ENCODE measurements at regions not wholly inside any gene's neighbourhood (a gene's known extent, or its start where the extent isn't known, plus 50 kb on each side); places are given as distances from the start of the nearest gene placed in this dataset.

DNA sequence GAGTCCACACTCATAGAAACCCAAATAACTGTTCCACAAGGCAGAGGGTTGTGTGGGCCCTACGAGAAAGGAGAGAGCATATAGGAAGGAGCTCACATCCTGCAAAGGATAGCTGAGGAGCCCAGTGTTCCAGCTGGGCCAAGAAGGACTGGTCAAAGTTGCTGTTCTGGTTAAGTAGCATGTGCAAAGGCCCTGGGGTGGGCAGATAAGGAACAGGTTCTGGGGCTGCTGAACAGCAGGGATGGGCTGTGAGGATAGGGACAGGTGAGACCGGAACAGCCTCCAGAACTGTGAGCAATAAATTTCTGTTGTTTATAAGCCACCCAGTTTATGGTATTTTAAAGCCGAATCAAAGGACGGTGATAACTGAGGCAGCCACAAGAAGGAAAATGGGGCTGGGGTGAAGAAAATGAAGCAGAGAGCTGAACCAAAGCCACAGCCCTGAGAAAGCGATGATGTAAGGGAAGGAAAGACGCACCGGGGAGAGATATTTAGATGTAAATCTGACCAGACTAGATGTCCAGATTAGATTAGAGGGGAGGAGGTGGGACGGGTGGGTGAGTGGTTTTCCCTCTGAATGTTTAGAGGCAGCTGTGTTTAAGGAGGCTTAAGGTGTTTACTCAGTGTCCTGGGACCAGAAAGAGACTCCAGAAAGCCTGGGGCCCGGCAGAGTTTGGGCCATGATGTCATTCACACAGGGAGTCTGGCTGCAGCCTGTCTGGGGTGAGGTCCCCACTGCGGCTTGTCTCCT, 180.8 kb upstream of the BCOR start:
- H3K27me3 ChIP-seq (ENCODE audit: insufficient read depth, poor library complexity, severe bottlenecking) = no peaks in the 10 kb centered on the region
- no peak overlapping the region for H3K4me3 ChIP-seq (replicated peaks; ENCODE audit: insufficient read depth, low read length)
- H3K27ac ChIP-seq (replicated peaks) = no peak overlapping the region
- DNase-seq (ENCODE audit: low read depth in 1 of 2, low spot score in 1 of 2) = no peak
- TF ChIP-seq, protein P1, sequence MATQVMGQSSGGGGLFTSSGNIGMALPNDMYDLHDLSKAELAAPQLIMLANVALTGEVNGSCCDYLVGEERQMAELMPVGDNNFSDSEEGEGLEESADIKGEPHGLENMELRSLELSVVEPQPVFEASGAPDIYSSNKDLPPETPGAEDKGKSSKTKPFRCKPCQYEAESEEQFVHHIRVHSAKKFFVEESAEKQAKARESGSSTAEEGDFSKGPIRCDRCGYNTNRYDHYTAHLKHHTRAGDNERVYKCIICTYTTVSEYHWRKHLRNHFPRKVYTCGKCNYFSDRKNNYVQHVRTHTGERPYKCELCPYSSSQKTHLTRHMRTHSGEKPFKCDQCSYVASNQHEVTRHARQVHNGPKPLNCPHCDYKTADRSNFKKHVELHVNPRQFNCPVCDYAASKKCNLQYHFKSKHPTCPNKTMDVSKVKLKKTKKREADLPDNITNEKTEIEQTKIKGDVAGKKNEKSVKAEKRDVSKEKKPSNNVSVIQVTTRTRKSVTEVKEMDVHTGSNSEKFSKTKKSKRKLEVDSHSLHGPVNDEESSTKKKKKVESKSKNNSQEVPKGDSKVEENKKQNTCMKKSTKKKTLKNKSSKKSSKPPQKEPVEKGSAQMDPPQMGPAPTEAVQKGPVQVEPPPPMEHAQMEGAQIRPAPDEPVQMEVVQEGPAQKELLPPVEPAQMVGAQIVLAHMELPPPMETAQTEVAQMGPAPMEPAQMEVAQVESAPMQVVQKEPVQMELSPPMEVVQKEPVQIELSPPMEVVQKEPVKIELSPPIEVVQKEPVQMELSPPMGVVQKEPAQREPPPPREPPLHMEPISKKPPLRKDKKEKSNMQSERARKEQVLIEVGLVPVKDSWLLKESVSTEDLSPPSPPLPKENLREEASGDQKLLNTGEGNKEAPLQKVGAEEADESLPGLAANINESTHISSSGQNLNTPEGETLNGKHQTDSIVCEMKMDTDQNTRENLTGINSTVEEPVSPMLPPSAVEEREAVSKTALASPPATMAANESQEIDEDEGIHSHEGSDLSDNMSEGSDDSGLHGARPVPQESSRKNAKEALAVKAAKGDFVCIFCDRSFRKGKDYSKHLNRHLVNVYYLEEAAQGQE (IDR thresholded peaks at IDR 0.05; ENCODE audit: insufficient replicate concordance, low read depth) = no peak
- TF ChIP-seq POLR2AphosphoS5 (IDR thresholded peaks at IDR 0.05; ENCODE audit: low read depth) (no peak), GABPA (IDR thresholded peaks at IDR 0.05; ENCODE audit: low read depth) (no peak), SPI1 (IDR thresholded peaks at IDR 0.05; ENCODE audit: borderline replicate concordance, low read depth) (no peak), CTCF (IDR thresholded peaks at IDR 0.05; ENCODE audit: insufficient read depth, low read length) (no peak)

DNA sequence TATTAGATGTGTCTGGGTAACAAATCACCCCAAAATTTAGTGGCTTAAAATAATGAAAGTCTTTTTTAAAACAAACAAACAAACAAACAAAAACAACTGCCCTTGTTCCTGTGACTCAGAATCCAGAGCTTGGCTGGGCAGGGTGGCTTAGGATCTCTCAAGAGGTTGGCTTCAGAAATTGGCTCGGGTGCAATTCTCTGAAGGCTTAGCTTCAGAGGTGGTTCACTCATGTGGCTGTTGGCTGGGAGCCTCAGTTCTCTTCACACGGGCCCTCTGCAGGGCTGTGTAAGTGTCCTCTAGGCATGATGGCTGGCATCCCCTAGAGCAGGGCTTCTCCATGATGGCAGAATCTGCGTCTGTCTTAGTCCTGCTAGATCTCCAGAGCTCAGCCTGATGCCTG, 179.9 kb upstream of the BCOR start:
- Histone ChIP-seq H3K4me3 (replicated peaks; ENCODE audit: insufficient read depth, low read length) (no peak overlapping the region), H3K27ac (replicated peaks) (no peak overlapping the region), H3K27me3 (ENCODE audit: insufficient read depth, poor library complexity, severe bottlenecking) (no peaks in the 10 kb centered on the region)
- DNase-seq (ENCODE audit: low read depth in 1 of 2, low spot score in 1 of 2) = no peak
- TF ChIP-seq SPI1 (IDR thresholded peaks at IDR 0.05; ENCODE audit: borderline replicate concordance, low read depth) (no peak), CTCF (IDR thresholded peaks at IDR 0.05; ENCODE audit: insufficient read depth, low read length) (no peak), GABPA (IDR thresholded peaks at IDR 0.05; ENCODE audit: low read depth) (no peak), POLR2AphosphoS5 (IDR thresholded peaks at IDR 0.05; ENCODE audit: low read depth) (no peak)
- TF ChIP-seq, protein P1 (IDR thresholded peaks at IDR 0.05; ENCODE audit: insufficient replicate concordance, low read depth) = no peak

GRCh38 chrX:40273356-40274050, 175.7 kb upstream of the BCOR start:
- DNase-seq (ENCODE audit: low read depth in 1 of 2, low spot score in 1 of 2) = peak in 1 of 2 experiments; percentile 42
- TF ChIP-seq SPI1 (IDR thresholded peaks at IDR 0.05; ENCODE audit: borderline replicate concordance, low read depth) = no peak
- TF ChIP-seq CTCF (IDR thresholded peaks at IDR 0.05; ENCODE audit: insufficient read depth, low read length) = no peak
- no peak for TF ChIP-seq GABPA (IDR thresholded peaks at IDR 0.05; ENCODE audit: low read depth)
- TF ChIP-seq, protein P1 (IDR thresholded peaks at IDR 0.05; ENCODE audit: insufficient replicate concordance, low read depth) = no peak
- TF ChIP-seq POLR2AphosphoS5 (IDR thresholded peaks at IDR 0.05; ENCODE audit: low read depth) = no peak

More at GRCh38 chrX:40273356-40274050, 175.7 kb upstream of the BCOR start:
- H3K27me3 ChIP-seq (ENCODE audit: insufficient read depth, poor library complexity, severe bottlenecking) = no peaks in the 10 kb centered on the region
- H3K4me3 ChIP-seq (replicated peaks; ENCODE audit: insufficient read depth, low read length) = no peak overlapping the region
- no peak overlapping the region for H3K27ac ChIP-seq (replicated peaks)
